Gastroesophageal sphincter (tissue), 4 donors: ENCODE measurements at regions not wholly inside any gene's neighbourhood (a gene's known extent, or its start where the extent isn't known, plus 50 kb on each side); places are given as distances from the start of the nearest gene placed in this dataset.

Experiments used
- ATAC-seq: fragments of 150-250 bp; one replicate; pipeline ENCODE4 v1.9.1; 2016; ENCODE audit warnings: mild to moderate bottlenecking, moderate library complexity
- H3K27ac ChIP-seq, 4 donors: fragments of 200-600 bp; sonication (generic) in 3 of 4; 1 replicate in 3 of 4; 2 replicates in 1 of 4; pipeline ENCODE4 v1.5.1; 2016 to 2019
- H3K27me3 ChIP-seq: fragments of 200-600 bp; sonication (generic); one replicate; pipeline ENCODE4 v1.5.1; 2019
- H3K36me3 ChIP-seq, 2 donors: fragments of 200-600 bp; sonication (generic); one replicate each; pipeline ENCODE4 v1.5.1; 2019; ENCODE audit warnings: control low read depth in 1 of 2
- H3K4me1 ChIP-seq, 3 donors: fragments of 200-600 bp; sonication (generic); 1 replicate in 2 of 3; 2 replicates in 1 of 3; pipeline ENCODE4 v1.5.1; 2016 to 2019; ENCODE audit warnings: control low read depth in 2 of 3
- H3K4me3 ChIP-seq, 2 donors: fragments of 200-600 bp; sonication (generic); one replicate each; pipeline ENCODE4 v1.5.1; 2019; ENCODE audit warnings: mild to moderate bottlenecking in 1 of 2, moderate library complexity in 1 of 2
- H3K9me3 ChIP-seq, 3 donors: fragments of 200-600 bp; sonication (generic); one replicate each; pipeline ENCODE4 v1.5.1; 2017 to 2019; ENCODE audit warnings: control low read depth in 2 of 3
- EP300 ChIP-seq: sonication (generic); formaldehyde crosslinking; IDR thresholded peaks from one replicate; pipeline ENCODE4 v1.6.1; 2017; ENCODE audit warnings: antibody characterized with exemption, mild to moderate bottlenecking
- POLR2A ChIP-seq, 2 donors: fragments of 450-650 bp; IDR thresholded peaks; one replicate each; pipeline ENCODE4 v1.6.1; 2017; ENCODE audit warnings: antibody characterized with exemption in 2 of 2, mild to moderate bottlenecking in 2 of 2, moderate library complexity in 1 of 2
- POLR2AphosphoS5 ChIP-seq: sonication (generic); formaldehyde crosslinking; IDR thresholded peaks from one replicate; pipeline ENCODE4 v1.6.1; 2017; ENCODE audit warnings: antibody characterized with exemption
- WGBS, 2 donors: methylation state at CpG; one replicate each; pipeline ENCODE4 v1.1.5; 2018; ENCODE audit warnings: low coverage in 1 of 2; 5-methylcytosine and 5-hydroxymethylcytosine counted together
- TF ChIP-seq, protein P1 (sequence below), 4 experiments: fragments of 200-600 bp in 2 of 4; fragments of 450-650 bp in 2 of 4; sonication (generic) in 1 of 4; IDR thresholded peaks; one replicate each; pipeline ENCODE4 v1.5.1; 2017 to 2019; ENCODE audit warnings: antibody characterized with exemption in 4 of 4, mild to moderate bottlenecking in 2 of 4, moderate library complexity in 2 of 4

DNA sequence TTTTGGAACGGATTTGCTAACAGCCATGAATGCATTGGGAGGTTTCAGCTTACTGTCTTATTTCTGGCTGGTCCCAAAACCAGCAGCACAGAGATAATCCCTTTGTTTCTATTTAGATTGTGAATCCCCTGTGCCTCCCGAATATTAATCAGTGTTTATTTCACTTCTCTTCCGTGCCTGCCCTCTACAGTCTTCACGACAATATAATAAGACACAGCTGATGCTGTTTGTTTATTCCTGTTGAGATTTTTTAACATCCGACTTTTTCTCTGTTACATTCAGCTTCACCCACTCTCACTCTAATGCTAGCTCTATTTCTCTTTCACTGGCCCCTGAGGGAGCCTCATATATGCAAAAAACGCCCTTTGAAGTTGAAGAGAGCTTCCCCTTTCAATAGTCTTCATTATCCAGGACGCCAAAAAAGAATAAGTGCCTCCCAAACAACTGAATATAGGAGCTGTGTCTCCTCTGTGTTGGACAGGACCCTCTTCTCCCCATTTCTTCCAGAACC, 995.3 kb downstream of the ROBO2 start:
- no peaks in the 10 kb centered on the region for H3K27me3 ChIP-seq
- no peaks in the 10 kb centered on the region for H3K36me3 ChIP-seq
- no peaks in the 10 kb centered on the region for H3K9me3 ChIP-seq
- H3K27ac ChIP-seq: no peak overlapping the region
- WGBS, 2 donors: 7 to 10% methylated on average over 3 to 7 of the region's 7 CpGs
- H3K4me1 ChIP-seq: no peaks in the 10 kb centered on the region
- TF ChIP-seq POLR2A (IDR thresholded peaks at IDR 0.05) (no peak), POLR2AphosphoS5 (no peak), EP300 (no peak)
- TF ChIP-seq, protein P1, sequence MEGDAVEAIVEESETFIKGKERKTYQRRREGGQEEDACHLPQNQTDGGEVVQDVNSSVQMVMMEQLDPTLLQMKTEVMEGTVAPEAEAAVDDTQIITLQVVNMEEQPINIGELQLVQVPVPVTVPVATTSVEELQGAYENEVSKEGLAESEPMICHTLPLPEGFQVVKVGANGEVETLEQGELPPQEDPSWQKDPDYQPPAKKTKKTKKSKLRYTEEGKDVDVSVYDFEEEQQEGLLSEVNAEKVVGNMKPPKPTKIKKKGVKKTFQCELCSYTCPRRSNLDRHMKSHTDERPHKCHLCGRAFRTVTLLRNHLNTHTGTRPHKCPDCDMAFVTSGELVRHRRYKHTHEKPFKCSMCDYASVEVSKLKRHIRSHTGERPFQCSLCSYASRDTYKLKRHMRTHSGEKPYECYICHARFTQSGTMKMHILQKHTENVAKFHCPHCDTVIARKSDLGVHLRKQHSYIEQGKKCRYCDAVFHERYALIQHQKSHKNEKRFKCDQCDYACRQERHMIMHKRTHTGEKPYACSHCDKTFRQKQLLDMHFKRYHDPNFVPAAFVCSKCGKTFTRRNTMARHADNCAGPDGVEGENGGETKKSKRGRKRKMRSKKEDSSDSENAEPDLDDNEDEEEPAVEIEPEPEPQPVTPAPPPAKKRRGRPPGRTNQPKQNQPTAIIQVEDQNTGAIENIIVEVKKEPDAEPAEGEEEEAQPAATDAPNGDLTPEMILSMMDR (IDR thresholded peaks at IDR 0.05): no peak
- no peak overlapping the region for H3K4me3 ChIP-seq
- ATAC-seq: no peak

- Histone ChIP-seq H3K27me3 (no peaks in the 10 kb centered on the region), H3K4me3 (no peak overlapping the region), H3K27ac (no peak overlapping the region), H3K4me1 (no peaks in the 10 kb centered on the region), H3K9me3 (no peaks in the 10 kb centered on the region), H3K36me3 (no peaks in the 10 kb centered on the region)
- 67% methylated on average over 1 of the region's 1 CpG for WGBS, 2 donors
- TF ChIP-seq POLR2AphosphoS5 (no peak), POLR2A (IDR thresholded peaks at IDR 0.05) (no peak), EP300 (no peak)
- TF ChIP-seq, protein P1 (IDR thresholded peaks at IDR 0.05): no peak
- ATAC-seq: no peak
Measured at GRCh38 chr3:78041486-78041885, 1001.6 kb downstream of the ROBO2 start.

GRCh38 chr3:78046566-78046965, 1006.7 kb downstream of the ROBO2 start:
- Histone ChIP-seq H3K27ac (no peak overlapping the region), H3K36me3 (no peaks in the 10 kb centered on the region), H3K4me3 (no peak overlapping the region), H3K9me3 (no peaks in the 10 kb centered on the region), H3K27me3 (no peaks in the 10 kb centered on the region), H3K4me1 (no peaks in the 10 kb centered on the region)
- 72 to 84% methylated on average over 2 to 6 of the region's 6 CpGs for WGBS, 2 donors
- TF ChIP-seq POLR2A (IDR thresholded peaks at IDR 0.05): no peak
- no peak for TF ChIP-seq POLR2AphosphoS5
- no peak for TF ChIP-seq EP300
- TF ChIP-seq, protein P1 (IDR thresholded peaks at IDR 0.05): no peak
- ATAC-seq: no peak

GRCh38 chr3:78048698-78049097, 1008.8 kb downstream of the ROBO2 start:
- Histone ChIP-seq H3K9me3 (no peaks in the 10 kb centered on the region), H3K27me3 (no peaks in the 10 kb centered on the region), H3K4me3 (no peak overlapping the region), H3K27ac (no peak overlapping the region), H3K4me1 (no peaks in the 10 kb centered on the region), H3K36me3 (no peaks in the 10 kb centered on the region)
- no peak for ATAC-seq
- 66 to 70% methylated on average over 2 to 3 of the region's 3 CpGs for WGBS, 2 donors
- no peak for TF ChIP-seq EP300
- TF ChIP-seq POLR2AphosphoS5: no peak
- TF ChIP-seq, protein P1 (IDR thresholded peaks at IDR 0.05): no peak
- TF ChIP-seq POLR2A (IDR thresholded peaks at IDR 0.05): no peak

DNA sequence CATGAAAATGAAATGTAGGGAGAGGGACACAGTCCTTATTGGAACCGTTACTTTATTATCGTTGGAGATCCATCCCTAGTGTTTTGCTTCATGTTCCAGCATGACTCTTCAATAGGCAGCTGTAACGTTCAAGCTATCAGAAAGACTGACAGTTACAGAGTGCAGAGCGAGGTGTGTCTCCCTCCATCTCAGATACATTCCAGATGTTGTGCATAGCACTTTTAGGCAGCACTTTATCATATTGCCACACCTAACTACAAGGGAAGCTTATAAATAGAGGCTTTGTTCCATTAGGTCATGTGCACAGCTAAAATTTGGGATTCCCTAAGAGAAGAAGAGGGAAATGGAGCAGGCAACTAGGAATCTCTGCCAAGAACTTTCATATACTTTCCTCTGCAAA, 1009.6 kb downstream of the ROBO2 start:
- whole genome bisulfite sequencing, 2 donors: 19 to 31% methylated on average over 3 to 4 of the region's 4 CpGs
- no peak for ATAC-seq
- no peak for TF ChIP-seq POLR2A (IDR thresholded peaks at IDR 0.05)
- TF ChIP-seq POLR2AphosphoS5: no peak
- no peak for TF ChIP-seq EP300
- TF ChIP-seq, protein P1 (IDR thresholded peaks at IDR 0.05): no peak
- H3K4me3 ChIP-seq: no peak overlapping the region
- no peaks in the 10 kb centered on the region for H3K36me3 ChIP-seq
- H3K9me3 ChIP-seq: no peaks in the 10 kb centered on the region
- H3K4me1 ChIP-seq: no peaks in the 10 kb centered on the region
- no peak overlapping the region for H3K27ac ChIP-seq
- no peaks in the 10 kb centered on the region for H3K27me3 ChIP-seq
